GM12891 (cell line): ENCODE measurements at regions not wholly inside any gene's neighbourhood (a gene's known extent, or its start where the extent isn't known, plus 50 kb on each side); places are given as distances from the start of the nearest gene placed in this dataset.

Source experiments
- POLR2A ChIP-seq: IDR thresholded peaks from 2 replicates; pipeline ENCODE4 v1.6.1; 2011; ENCODE audit warnings: low read depth, low read length, control low read depth
- POLR2AphosphoS5 ChIP-seq: IDR thresholded peaks from 2 replicates; pipeline ENCODE4 v1.6.1; 2011; ENCODE audit warnings: low read depth, low read length, control low read depth
- SPI1 ChIP-seq: IDR thresholded peaks from 2 replicates; pipeline ENCODE4 v1.6.1; 2011; ENCODE audit warnings: low read depth, low read length, control low read depth
- TAF1 ChIP-seq: IDR thresholded peaks from 2 replicates; pipeline ENCODE4 v1.6.1; 2011; ENCODE audit warnings: low read depth, low read length, control low read depth

DNA sequence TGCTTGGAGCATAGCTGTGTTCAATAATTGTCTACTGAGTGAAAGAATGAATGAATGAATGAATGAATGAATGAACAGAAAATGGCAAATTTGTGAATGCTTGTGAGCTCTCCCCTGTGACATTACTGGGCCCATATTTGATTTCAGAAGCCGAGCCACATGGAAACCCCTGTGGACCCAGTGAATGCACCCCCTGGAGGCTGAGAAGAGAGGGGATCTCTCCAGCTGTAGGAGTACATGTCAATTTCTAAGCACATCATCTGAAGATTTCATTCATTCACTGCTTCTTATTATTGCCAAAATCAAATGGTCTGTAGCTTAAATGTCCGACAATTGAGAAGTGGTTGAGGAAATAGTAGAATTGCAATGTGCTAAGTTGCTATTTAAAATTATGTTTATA lies 58.3 kb upstream of the DOCK1 start:
- TF ChIP-seq POLR2A (no peak), POLR2AphosphoS5 (no peak), TAF1 (no peak), SPI1 (no peak)
